GM12878 (cell line): ENCODE measurements at regions not wholly inside any gene's neighbourhood (a gene's known extent, or its start where the extent isn't known, plus 50 kb on each side); places are given as distances from the start of the nearest gene placed in this dataset.

Source experiments
- ATAC-seq: fragments of 200-7000 bp; cut with Tn5 transposase; 3 replicates; pipeline ENCODE4 v1.9.1; 2020; ENCODE audit warnings: mild to moderate bottlenecking, moderate library complexity
- BruUV-seq: library from RNA; stranded (reverse); fragments of 400-500 nt; replicated peaks from 2 replicates; lab custom pipeline; 2021; lab: Mats Ljungman, UMichigan
- CTCF ChIA-PET: fragments of 300-600 bp; sonication (Branson Sonifier 250); formaldehyde crosslinking; extraction: SDS; loops from one replicate; lab custom pipeline; 2021; ENCODE audit warnings: inconsistent platforms; lab: Yijun Ruan, JAX
- POLR2A ChIA-PET: fragments of 350-600 bp; formaldehyde crosslinking; extraction: SDS; loops from one replicate; lab custom pipeline; 2021; ENCODE audit warnings: inconsistent platforms; lab: Charles Lee
- RAD21 ChIA-PET: fragments of 300-600 bp; sonication (Branson Sonifier 250); formaldehyde crosslinking; loops from one replicate; lab custom pipeline; 2023; ENCODE audit warnings: antibody characterized with exemption; ENCODE audit not compliant: unreplicated experiment; lab: Charles Lee
- SMC1A ChIA-PET: fragments of 300-600 bp; sonication (Branson Sonifier 250); formaldehyde crosslinking; loops from one replicate; lab custom pipeline; 2023; ENCODE audit not compliant: unreplicated experiment, uncharacterized antibody; lab: Charles Lee
- DNase-seq: peaks from one replicate; pipeline ENCODE4 v3.0.0-alpha.2; 2011; ENCODE audit warnings: low read depth, low spot score
- FAIRE-seq: peaks from 3 replicates; lab custom pipeline; 2011; peaks lifted over from hg19 to GRCh38; lab: Jason Lieb, UNC
- H2AFZ ChIP-seq: 2 replicates; pipeline ENCODE4 v1.6.0; 2011; ENCODE audit warnings: low read depth, low read length, control low read depth; ENCODE audit not compliant: control insufficient read depth
- H3K27ac ChIP-seq: 2 replicates; pipeline ENCODE4 v1.5.1; 2011; ENCODE audit warnings: control low read depth; ENCODE audit not compliant: control insufficient read depth, insufficient read depth
- H3K27me3 ChIP-seq, 2 experiments: replicated peaks in 1 of 2; 2 replicates each; pipeline versions ENCODE4 v1.6.0 to v1.6.1; 2011; ENCODE audit warnings: low read length in 1 of 2; ENCODE audit not compliant: control insufficient read depth in 2 of 2, insufficient read depth in 2 of 2
- H3K36me3 ChIP-seq, 2 experiments: 2 replicates each; pipeline ENCODE4 v1.5.1; 2011; ENCODE audit warnings: low read length in 1 of 2; ENCODE audit not compliant: control insufficient read depth in 2 of 2, insufficient read depth in 2 of 2
- H3K4me1 ChIP-seq: 2 replicates; pipeline ENCODE4 v1.6.1; 2011; ENCODE audit warnings: mild to moderate bottlenecking, low read length, moderate library complexity, mixed read lengths; ENCODE audit not compliant: control insufficient read depth, insufficient read depth
- H3K4me2 ChIP-seq: 2 replicates; pipeline ENCODE4 v1.6.0; 2011; ENCODE audit warnings: control low read depth; ENCODE audit not compliant: control insufficient read depth, insufficient read depth
- H3K4me3 ChIP-seq: fragments of 200-600 bp; sonication (generic); 2 replicates; pipeline ENCODE4 v1.5.1; 2016
- H3K79me2 ChIP-seq: 2 replicates; pipeline ENCODE4 v1.6.0; 2011; ENCODE audit warnings: low read length; ENCODE audit not compliant: control insufficient read depth, insufficient read depth
- H3K9ac ChIP-seq: 2 replicates; pipeline ENCODE4 v1.8.0; 2011; ENCODE audit warnings: low read length, control low read depth, mixed read lengths; ENCODE audit not compliant: control insufficient read depth, insufficient read depth
- H3K9me3 ChIP-seq: replicated peaks from 3 replicates; pipeline ENCODE4 v1.5.1; 2011; ENCODE audit warnings: mild to moderate bottlenecking, low read length; ENCODE audit not compliant: control insufficient read depth, insufficient read depth
- H4K20me1 ChIP-seq: 2 replicates; pipeline ENCODE4 v1.6.0; 2011; ENCODE audit not compliant: control insufficient read depth, insufficient read depth
- IKZF2 ChIP-seq, 2 experiments: fragments of 450-650 bp; IDR thresholded peaks; 2 replicates each; pipeline ENCODE4 v1.6.1; 2017; ENCODE audit warnings: mild to moderate bottlenecking in 2 of 2, moderate library complexity in 2 of 2
- MEF2B ChIP-seq: fragments of 450-650 bp; IDR thresholded peaks from 2 replicates; pipeline ENCODE4 v1.6.1; 2018; ENCODE audit warnings: mild to moderate bottlenecking, moderate library complexity; ENCODE audit not compliant: partially characterized antibody, poor library complexity, severe bottlenecking
- MXI1 ChIP-seq: fragments of 150-350 bp; IDR thresholded peaks from 2 replicates; pipeline ENCODE4 v1.6.1; 2011; ENCODE audit warnings: low read depth, mild to moderate bottlenecking, inconsistent platforms, low read length, improper control_type of control experiment
- MYB ChIP-seq: fragments of 150-350 bp; IDR thresholded peaks from 2 replicates; pipeline ENCODE4 v1.6.1; 2014; ENCODE audit warnings: mild to moderate bottlenecking, low read depth, low read length, borderline replicate concordance
- RAD21 ChIP-seq: IDR thresholded peaks from 2 replicates; pipeline ENCODE4 v1.6.1; 2011; ENCODE audit warnings: mild to moderate bottlenecking, low read depth, low read length, moderate library complexity; ENCODE audit not compliant: insufficient read depth
- RB1 ChIP-seq: fragments of 450-650 bp; formaldehyde crosslinking; IDR thresholded peaks from 2 replicates; pipeline ENCODE4 v1.6.1; 2017; ENCODE audit warnings: mild to moderate bottlenecking, borderline replicate concordance
- RELA ChIP-seq: fragments of 450-650 bp; IDR thresholded peaks from 2 replicates; pipeline ENCODE4 v1.8.0; 2014; ENCODE audit warnings: borderline replicate concordance; ENCODE audit not compliant: partially characterized antibody
- SIN3A ChIP-seq: IDR thresholded peaks from 2 replicates; pipeline ENCODE4 v1.6.1; 2012; ENCODE audit warnings: low read depth, low read length, improper control_type of control experiment
- TARDBP ChIP-seq: IDR thresholded peaks from 2 replicates; pipeline ENCODE4 v1.6.1; 2016; ENCODE audit warnings: borderline replicate concordance
- TCF7 ChIP-seq: IDR thresholded peaks from 2 replicates; pipeline ENCODE4 v1.6.1; 2014; ENCODE audit warnings: antibody characterized with exemption, borderline replicate concordance
- ZNF274 ChIP-seq: IDR thresholded peaks from one replicate; pipeline ENCODE4 v1.8.0; 2011; ENCODE audit not compliant: insufficient read length, insufficient read depth
- WGBS: methylation state at CpG from one replicate; pipeline ENCODE4 v1.1.6; 2016; ENCODE audit warnings: low lambda C conversion rate; ENCODE audit not compliant: insufficient replicate concordance, insufficient coverage; ENCODE audit errors: missing lambda C conversion rate; 5-methylcytosine and 5-hydroxymethylcytosine counted together
- in situ Hi-C: fragments of 300-500 bp; cut with MboI; formaldehyde crosslinking; loops from 9 replicates; pipeline ENCODE4 v1.14.3; 2018; ENCODE audit warnings: mixed read lengths
- intact Hi-C: fragments of 100-400 bp; cut with micrococcal nuclease; formaldehyde crosslinking; loops from one replicate; pipeline ENCODE4 v1.14.2; 2022; ENCODE audit not compliant: unreplicated experiment
- TF ChIP-seq, protein P1 (sequence below): IDR thresholded peaks from 2 replicates; pipeline ENCODE4 v1.6.1; 2011; ENCODE audit warnings: borderline replicate concordance, low read depth, mild to moderate bottlenecking, moderate library complexity, mixed read lengths, low read length; ENCODE audit not compliant: insufficient read depth; ENCODE audit errors: extremely low read length
- TF ChIP-seq, protein P2 (sequence below): IDR thresholded peaks from 2 replicates; pipeline ENCODE4 v1.6.1; 2012; ENCODE audit warnings: low read length, inconsistent platforms

DNA sequence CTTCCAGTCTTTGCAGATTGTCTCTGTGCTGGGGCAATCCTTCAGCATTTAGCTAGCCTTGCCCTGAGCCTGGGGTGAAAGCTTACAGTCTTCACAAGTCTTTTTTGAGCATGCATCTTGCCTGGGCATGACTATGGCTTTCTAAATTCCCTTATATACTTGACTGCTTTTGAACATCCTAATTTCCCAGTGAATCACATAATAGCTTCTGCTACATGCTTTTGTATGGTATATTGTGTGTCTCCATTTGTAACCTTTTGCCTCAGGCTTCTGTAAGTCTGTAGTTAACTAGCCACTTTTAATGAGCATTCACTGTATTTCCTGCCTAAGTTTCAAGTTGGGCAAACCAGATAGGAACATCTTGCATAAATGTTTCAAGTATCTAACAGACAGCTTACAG is 76.8 kb downstream of the CHCHD4 start:
- H3K27ac ChIP-seq: no peak overlapping the region
- intact Hi-C loops (no loop called here), in situ Hi-C loops (no loop called here)
- no peaks in the 10 kb centered on the region for H3K27me3 ChIP-seq
- H3K4me1 ChIP-seq: no peaks in the 10 kb centered on the region
- H3K9me3 ChIP-seq: no peaks in the 10 kb centered on the region
- CTCF ChIA-PET: interaction anchor here (1.1 kb wide), 2 partner anchors 13 to 956 kb away, joined by 3 to 4 read pairs; no protein-coding TSS in a partner anchor
- no peaks in the 10 kb centered on the region for H3K79me2 ChIP-seq
- H4K20me1 ChIP-seq: no peaks in the 10 kb centered on the region
- POLR2A ChIA-PET: no interaction called here
- no peaks in the 10 kb centered on the region for H3K36me3 ChIP-seq
- FAIRE-seq (no peak), DNase-seq (no peak), ATAC-seq (no peak)
- TF ChIP-seq TARDBP (no peak), MXI1 (no peak)
- BruUV-seq: no TSS peak
- no peak overlapping the region for H3K4me3 ChIP-seq
- RAD21 ChIA-PET: no interaction called here
- no peak overlapping the region for H2AFZ ChIP-seq
- no peak overlapping the region for H3K4me2 ChIP-seq
- SMC1A ChIA-PET: interaction anchor here (0.5 kb wide), 1 partner anchor 51 kb away, joined by 3 read pairs; no protein-coding TSS in a partner anchor
- H3K9ac ChIP-seq: no peak overlapping the region

DNA sequence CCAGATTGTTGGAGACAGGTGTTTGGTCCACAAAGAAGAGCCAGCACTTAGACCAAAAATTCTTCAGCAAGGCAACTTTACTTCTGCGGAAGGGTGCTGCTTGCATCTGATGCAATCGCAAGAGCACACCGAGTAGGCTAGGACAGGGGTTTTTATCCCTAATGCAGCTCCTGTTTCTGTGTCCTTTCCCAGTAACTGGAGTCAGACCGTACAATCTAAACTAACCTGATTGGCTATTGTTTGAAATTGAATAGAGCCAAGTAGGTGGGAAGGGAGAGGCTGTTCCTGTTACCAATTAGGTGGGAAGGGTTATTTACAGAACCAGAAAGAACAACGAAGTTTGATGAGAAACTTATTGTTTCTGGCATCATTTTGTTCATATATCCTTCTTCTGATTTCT is 77.6 kb downstream of the CHCHD4 start:
- no TSS peak for BruUV-seq
- in situ Hi-C loops: no loop called here
- Histone ChIP-seq H3K27ac (no peak overlapping the region), H2AFZ (no peak overlapping the region), H3K4me1 (no peaks in the 10 kb centered on the region), H3K4me2 (no peak overlapping the region), H3K4me3 (no peak overlapping the region), H3K9ac (no peak overlapping the region), H3K79me2 (no peaks in the 10 kb centered on the region), H3K27me3 (no peaks in the 10 kb centered on the region), H4K20me1 (no peaks in the 10 kb centered on the region), H3K36me3 (no peaks in the 10 kb centered on the region), H3K9me3 (no peaks in the 10 kb centered on the region)
- FAIRE-seq (no peak), DNase-seq (no peak), ATAC-seq (no peak)
- SMC1A ChIA-PET: no interaction called here
- 58% methylated on average over 5 of the region's 5 CpGs for WGBS
- intact Hi-C loops: no loop called here
- RAD21 ChIA-PET: no interaction called here
- CTCF ChIA-PET: no interaction called here
- POLR2A ChIA-PET: no interaction called here
- TF ChIP-seq RELA (no peak), MYB (no peak), ZNF274 (no peak), MEF2B (no peak), IKZF2 (IDR thresholded peaks at IDR 0.05) (no peak), RAD21 (no peak), TCF7 (no peak), RB1 (no peak), SIN3A (no peak)
- TF ChIP-seq, protein P1, sequence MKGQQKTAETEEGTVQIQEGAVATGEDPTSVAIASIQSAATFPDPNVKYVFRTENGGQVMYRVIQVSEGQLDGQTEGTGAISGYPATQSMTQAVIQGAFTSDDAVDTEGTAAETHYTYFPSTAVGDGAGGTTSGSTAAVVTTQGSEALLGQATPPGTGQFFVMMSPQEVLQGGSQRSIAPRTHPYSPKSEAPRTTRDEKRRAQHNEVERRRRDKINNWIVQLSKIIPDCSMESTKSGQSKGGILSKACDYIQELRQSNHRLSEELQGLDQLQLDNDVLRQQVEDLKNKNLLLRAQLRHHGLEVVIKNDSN: no peak
- TF ChIP-seq, protein P2, sequence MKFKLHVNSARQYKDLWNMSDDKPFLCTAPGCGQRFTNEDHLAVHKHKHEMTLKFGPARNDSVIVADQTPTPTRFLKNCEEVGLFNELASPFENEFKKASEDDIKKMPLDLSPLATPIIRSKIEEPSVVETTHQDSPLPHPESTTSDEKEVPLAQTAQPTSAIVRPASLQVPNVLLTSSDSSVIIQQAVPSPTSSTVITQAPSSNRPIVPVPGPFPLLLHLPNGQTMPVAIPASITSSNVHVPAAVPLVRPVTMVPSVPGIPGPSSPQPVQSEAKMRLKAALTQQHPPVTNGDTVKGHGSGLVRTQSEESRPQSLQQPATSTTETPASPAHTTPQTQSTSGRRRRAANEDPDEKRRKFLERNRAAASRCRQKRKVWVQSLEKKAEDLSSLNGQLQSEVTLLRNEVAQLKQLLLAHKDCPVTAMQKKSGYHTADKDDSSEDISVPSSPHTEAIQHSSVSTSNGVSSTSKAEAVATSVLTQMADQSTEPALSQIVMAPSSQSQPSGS: no peak
